DMS114 treated with DMSO at 0.1 percent for 48 hours (cell line): ENCODE measurements at regions not wholly inside any gene's neighbourhood (a gene's known extent, or its start where the extent isn't known, plus 50 kb on each side); places are given as distances from the start of the nearest gene placed in this dataset.
A peak's percentile ranks its signal among the peaks of the same experiment; 100 is the strongest.
"Not testable (repeated sequence)": the region's sequence is repeated elsewhere in the genome, so short reads cannot be mapped to it uniquely, and the experiment has no call there.

Experiments
- DNase-seq: peaks from one replicate; lab custom pipeline; 2025; ENCODE audit not compliant: unreplicated experiment; lab: John Stamatoyannopoulos, UW

DNA sequence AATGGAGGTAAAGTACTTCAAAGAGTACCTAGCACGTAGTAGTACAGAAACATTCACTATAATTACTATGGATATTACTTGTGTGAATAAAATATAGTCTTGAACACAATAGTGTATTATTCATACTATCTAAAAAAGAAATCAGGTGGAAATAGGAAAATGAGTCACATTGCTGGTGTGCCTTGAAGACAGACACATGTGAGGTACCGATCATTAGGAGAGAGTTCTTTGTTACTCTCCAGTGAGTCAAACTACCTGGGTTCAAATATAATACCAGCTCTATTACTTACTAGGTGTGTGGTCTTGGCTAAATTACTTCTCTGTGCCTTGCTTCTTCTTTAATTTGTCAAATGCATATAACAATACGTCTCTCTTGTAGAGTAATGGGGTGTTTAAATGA lies 50.8 kb upstream of the BEND6 start:
- no peak for DNase-seq

DNA sequence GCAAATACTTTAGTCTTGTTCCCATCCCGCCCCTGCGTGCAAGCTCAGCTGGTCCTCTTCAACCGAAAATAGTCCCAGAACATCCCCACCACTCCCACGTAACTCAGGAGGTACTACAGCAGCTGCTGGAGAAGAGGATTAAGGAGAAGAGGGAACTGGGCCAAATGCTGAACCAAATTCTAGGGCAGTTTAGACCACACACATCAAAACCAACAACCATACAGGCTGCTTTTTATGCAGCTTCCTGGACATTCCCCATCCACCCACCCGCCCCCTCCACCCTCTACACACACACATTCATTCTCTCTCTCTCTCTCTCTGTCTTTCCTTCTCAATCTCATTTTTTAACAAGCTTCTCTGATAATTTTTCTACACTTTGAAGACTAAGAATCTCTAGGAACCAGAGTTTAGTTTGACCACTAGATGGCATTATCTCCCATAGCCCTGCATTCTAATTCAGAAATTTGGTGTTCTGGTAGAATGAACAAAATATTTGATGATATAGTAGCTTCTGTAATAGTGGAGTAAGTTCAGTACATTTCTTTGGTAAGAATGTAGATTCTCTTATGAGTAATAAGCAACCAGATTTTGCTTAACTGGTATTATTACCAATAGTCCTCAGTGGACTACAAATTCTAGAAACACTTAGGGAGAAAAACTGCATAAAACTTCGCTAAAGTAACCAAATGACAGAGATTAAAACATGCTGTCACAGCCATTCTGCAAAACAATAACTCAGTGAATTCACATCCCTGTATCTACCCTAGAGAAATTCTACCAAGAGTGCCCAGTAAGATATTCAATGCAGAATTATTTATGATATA lies 52.1 kb upstream of the BEND6 start:
- peak; percentile 71 for DNase-seq

DNA sequence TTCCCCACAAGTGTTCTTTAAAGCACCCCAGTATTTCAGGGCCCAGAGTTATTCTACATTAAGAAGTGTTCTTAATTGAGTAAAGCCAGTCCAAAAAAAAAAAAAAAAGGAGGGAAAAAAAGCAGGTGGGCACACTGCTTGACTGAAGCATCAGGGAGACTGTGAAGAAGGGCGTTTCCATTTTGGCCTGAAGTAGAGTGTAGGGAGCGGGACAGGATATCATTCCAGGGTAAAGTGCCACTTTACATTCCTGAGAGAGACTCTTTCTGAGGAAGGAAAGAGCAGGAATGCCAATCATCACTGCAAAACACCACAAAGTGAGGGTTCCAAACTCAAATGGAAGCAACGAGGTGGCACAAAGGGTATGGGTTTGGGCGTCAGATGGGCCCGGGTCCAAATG lies 54.1 kb upstream of the BEND6 start:
- DNase-seq = no peak

DNA sequence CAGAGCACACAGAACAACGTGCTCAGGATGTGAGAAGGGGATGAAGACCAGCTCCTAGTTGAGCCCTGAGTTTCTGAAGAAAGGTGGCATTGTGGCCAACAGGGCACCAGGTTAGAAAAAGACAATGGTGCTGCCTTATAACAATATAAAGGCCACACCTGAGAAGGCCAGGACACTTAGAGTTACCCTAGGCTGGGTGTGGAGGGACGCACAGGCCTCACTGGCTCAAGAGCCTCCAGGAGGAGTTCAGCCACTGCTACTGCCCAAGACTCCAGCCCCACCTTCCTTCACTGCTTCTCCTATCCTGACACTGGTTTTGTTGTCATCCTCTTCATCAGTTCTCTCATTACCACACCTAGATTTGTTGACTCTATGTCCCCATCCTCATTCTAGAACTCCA lies 55.2 kb upstream of the BEND6 start:
- no peak for DNase-seq

DNA sequence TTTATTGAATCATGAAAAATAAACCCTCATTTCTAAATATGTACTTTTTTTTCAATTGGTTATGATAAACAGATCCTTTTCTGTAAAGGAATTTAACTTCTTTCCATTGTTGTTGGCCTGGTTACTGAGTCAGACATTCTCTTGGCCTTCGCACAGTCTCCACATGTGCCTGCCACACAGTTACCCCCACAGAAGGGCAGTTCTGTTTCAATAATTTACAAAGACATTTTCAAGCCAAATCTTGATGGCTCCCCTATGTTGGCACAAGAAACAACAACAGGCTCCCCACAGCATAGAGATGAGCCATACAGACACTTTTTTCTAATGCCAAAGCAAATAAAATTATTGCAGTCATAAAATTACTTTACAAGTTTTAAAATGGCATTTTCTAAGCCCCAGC lies 55.6 kb upstream of the BEND6 start:
- no peak for DNase-seq

DNA sequence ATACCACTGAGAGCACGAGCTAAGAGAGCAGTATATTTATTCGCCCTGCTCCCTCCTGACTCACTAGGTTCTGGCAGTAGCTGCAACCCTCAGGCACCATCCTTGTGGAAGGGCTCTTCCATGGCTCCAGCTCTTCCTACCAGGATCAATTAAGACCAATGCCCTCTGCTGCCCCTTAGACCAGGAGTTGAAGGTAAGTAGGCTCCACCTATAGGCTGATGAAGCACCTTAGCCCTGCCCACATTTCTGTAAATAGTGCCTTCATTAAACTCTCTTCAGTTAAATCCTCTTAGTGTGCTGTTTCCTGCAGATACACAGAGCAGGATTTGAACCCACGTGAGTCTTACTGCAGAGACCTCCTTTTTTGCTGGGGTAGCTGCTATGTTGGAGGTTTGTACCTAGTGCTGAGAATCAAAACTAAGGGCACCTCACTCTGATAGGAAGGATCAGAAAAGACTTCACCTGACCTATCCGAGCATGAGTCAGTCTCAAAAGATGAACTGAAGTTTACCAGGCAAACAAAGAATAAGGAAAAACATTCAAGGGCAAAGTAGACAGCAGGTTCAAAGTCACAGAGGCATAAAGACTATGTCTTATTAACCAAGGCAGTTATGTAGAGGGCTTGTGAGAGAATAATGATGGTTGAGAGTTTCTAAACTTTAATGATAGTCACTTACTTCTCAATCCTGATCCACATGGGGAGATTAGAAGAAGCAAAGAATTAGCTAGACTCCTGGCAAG lies 56.9 kb upstream of the BEND6 start:
- DNase-seq = no peak

DNA sequence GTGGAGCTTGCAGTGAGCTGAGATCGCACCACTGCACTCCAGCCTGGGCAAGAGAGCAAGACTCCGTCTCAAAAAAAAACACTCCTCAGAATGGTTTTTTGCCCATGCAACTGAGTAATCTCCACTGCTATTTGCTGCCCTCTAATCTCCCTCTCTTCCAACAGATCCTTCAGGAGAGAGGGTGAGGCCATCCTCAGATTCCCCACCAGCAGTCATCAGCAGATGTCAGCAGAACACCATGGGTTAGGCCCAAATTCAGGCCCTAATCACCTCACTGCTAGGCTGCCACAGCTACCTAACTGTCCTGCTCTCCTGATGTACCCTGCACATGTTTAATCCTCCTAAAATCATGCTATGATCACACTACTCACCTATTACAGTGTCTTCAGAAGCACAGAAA lies 63.2 kb upstream of the BEND6 start:
- DNase-seq = peak; percentile 4

DNA sequence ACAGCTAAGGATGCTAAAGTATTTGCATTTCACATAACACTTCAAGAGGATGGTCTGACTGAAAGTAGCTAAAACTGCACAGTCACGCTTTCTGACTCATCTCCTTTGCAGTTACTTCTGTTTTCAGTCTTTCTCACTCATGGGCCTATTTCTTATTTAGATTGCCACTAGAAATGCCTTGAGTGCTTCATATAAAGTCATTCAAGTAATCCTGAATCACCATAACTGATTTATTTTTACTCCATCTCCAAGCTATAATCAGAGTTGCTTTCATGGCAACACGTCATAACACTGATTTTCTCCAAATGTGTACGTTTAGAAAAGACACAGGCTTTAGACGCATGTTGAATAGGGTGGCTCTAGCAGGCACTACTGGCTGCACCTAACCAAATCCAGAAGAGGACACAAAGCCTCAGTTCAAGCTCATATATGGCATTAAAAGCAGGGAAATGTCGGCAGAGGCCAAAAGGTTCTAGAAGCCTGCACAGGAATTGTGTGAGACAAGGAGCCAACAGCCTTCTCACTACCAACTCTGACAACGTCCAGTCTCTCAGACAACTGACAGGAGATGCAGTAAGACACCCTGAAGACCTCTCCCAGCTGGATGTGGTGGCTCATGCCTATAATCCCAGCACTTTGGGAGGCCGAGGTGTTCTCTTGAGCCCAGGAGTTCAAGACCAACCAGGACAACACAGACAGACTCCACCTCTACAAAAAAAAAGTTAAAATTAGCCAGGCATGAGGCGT lies 64.1 kb upstream of the BEND6 start:
- DNase-seq = no peak

DNA sequence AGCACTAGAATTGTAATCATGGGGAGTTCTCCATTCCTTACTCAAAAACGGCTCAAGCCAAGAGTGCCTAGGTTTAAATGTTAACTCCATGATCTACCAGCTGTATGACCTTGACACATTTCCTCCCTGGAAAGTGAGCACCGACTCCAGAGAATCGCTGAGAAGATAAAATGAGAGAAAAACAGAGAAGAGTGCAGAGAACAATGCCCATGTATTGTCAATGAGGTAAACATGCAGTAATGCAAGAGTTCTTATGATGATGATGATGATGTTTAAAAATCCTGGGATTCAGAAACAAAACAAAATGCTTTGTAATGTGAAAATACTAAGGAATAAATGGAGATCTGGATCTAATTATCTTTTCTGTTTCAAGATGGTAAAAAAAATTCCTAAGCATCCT lies 64.8 kb upstream of the BEND6 start:
- DNase-seq = no peak

DNA sequence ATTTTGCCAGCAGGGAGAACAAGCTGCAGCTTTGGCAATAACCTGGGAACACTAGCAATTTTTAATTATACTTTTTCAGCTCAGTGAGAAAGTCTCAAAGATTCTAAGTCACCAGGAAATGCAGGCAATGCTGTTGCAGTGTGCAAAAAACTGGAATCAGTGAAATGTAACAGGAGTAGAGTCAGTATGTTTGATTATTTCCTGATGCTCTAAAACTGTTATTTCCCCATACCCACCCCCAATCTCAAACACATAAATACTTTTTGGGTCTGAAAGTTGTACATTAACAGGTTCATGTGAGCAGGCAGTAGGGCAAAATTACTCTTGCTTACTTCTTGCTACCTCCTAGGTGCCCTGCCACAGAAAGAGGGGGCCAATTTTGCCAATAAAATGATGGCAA lies 65.4 kb upstream of the BEND6 start:
- DNase-seq = no peak

DNA sequence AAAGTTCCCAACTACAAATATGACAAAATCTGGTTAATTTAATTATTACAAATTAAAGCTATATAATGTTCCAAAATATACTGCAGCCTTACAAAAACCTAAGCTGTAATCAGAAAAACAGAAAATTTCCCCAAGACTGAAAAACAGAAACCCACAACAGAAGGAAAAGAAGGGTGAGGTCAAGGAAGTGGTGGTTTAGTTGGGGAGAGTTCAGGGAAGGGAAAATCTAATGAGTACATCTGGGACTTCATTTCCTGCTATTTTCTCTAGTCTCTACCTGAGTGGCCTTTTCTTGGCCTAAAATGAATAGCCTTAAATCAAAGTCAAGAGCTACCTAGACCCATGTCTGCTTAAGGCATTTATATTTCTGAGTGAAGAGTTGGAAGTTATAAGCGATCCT lies 66.2 kb upstream of the BEND6 start:
- DNase-seq = no peak

DNA sequence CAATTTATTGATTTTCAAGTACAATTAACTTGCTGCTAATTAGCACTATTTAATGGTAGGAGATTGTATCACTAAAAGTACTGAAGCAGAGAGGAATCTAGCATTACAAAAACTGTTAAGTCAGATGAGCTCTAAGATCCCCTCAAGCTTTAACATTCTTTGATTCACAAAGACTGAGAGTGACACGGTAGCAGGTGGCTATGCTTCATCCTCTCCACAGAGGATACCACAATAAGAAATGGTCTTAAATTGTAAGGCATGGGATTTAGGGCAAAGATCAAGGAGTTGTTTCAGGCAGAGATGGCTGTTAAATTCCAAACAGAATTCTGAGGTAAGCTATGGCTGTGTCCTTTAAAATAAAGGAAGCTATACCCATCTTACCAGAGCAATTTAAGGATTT lies 67.8 kb upstream of the BEND6 start:
- no peak for DNase-seq

DNA sequence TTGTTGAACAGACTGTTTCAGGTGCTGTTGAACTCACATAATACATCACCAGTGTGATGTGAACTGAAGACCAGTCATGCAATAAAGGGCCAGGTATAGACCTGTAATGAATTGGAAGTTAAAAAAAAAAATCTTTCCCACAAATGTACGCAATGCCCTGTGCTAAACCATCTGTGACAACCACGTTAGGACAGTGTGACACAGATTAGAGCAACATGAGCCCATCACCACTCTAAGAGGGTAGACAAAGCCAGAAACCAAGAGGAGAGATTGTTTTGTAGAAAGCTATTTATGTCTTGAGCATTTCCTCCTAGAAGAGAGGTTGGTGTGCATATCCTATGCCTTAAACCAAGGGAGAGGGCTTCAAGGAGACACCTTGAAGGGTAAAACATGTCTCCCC lies 77.0 kb upstream of the BEND6 start:
- DNase-seq = no peak

DNA sequence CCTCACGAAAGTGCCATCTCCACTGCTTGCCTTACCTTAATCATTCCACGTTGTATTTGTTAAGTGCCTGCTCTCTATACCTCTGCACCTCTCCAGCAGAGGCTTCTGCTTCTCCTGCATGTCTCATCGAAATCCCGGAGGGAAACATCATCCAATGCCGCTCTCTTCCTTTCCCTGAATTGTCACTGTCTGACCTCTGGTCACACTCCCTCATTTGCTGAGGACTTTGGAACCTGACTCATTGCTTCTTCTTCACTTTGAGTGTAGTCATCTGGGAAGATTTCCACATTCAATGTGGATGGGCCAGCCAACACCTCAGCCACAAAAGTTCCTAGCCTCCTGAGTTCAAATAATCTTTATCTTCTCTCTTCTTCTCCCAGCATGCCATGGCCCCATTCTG lies 78.9 kb upstream of the BEND6 start:
- DNase-seq = no peak

DNA sequence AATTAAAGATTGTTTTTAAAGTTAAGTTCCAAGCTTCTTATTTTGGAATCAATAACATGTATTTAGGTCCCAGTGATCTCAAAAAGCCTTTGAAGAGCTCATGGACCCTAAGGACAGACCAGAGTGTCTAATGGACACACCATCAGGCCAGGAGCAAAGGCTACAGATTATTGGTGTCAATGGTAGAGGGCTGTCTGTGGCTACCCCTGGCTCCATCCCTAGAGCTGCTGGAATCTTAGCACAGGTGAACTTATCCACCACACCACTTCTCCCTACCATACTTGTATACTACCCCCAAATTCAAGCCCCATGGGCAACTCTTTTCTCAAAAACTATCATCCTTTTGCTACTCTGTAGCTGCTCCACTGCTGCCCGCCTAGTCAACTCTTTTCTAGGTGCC lies 79.4 kb upstream of the BEND6 start:
- DNase-seq = no peak

DNA sequence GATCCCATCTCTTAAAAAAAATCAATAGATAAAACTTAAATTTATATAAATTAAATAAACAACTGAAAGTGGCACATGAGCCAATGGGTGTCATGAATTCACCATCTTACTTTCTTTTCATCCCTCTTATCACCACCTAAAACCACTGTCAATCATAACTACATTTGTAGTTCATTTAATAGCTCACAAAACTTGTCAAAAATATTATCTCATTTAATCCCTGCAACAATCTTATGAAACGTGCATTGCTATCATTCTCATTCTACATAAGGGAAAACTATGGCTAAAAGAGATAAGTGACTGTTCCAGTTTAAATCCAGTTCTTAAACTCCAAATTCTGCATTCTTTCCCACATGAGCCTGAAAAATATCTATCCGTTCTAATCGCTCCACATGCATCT lies 80.6 kb upstream of the BEND6 start:
- DNase-seq = no peak

DNA sequence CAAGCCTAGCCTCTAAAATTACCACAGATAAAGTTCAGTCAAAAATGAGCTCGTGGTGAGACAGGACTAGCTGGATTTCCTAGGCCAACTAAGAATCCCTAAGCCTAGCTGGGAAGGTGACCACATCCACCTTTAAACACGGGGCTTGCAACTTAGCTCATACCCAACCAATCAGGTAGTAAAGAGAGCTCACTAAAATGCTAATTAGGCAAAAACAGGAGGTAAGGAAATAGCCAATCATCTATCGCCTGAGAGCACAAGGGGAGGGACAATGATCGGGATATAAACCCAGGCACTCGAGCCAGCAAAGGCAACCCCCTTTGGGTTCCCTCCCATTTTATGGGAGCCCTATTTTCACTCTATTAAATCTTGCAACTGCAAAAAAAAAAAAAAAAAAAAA lies 84.9 kb upstream of the BEND6 start:
- not testable (repeated sequence) for DNase-seq

DNA sequence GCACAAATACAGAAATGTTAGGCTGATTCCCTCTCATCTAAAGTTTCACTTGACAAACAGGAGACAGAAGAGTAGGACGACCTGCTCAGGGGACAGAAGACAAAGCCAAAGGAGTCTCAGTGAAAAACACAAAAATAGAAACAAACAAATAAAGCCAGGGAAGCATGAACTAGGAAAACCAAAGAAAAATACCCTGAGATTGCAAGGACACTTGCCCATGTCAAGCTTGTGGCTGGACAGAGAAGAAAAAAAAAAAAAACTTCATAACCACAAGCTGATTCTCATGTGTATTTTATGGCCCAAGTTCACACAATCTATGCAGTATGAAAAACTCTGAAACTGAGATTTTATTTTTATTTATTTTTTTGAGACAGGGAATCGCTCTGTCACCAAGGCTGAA lies 85.6 kb upstream of the BEND6 start:
- DNase-seq = no peak

DNA sequence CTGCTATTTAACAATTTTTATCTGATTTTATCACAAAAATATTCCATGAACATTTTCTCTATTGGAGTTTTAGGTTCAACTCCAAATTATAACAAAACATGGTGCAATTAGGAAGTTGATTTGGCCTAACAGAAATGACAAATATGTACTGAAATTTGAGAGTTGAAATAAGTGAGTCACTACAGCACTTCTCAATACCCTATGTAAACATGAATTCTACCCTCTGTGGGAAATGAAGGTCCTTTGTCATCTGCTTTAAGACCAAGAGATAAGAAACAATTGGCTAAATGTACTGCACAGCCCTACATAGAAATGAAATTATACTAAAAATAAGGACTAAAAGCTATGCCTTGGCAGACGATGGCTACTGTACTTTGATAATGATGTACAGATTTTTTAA lies 86.2 kb upstream of the BEND6 start:
- no peak for DNase-seq

DNA sequence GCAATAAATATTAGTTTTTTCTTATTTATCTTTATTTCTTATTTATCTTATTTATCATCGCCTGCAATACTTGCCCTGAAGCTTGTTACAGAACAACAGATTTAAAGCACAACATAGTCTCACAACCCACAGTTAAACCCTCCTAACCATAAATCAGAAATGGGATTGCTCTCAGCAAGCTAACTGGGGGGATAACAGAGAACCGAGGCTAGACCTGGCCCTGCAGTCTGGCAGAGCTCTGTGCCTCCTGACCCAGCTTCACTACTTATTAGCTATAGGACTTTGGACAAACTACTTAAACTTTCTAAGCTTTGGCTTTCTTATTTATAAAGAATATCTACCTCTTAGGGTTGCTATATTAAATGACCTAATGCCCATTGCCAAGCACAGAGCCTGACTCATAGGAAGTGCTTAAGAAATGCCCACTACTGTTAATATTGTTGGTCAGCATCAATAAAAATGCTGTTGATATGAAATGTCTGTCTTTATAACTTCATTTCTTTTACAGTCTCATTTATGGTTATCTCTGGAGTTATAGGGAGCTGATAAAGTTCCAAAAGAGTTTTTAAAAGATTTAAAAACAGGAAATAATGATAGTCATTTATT lies 87.9 kb upstream of the BEND6 start:
- no peak for DNase-seq

DNA sequence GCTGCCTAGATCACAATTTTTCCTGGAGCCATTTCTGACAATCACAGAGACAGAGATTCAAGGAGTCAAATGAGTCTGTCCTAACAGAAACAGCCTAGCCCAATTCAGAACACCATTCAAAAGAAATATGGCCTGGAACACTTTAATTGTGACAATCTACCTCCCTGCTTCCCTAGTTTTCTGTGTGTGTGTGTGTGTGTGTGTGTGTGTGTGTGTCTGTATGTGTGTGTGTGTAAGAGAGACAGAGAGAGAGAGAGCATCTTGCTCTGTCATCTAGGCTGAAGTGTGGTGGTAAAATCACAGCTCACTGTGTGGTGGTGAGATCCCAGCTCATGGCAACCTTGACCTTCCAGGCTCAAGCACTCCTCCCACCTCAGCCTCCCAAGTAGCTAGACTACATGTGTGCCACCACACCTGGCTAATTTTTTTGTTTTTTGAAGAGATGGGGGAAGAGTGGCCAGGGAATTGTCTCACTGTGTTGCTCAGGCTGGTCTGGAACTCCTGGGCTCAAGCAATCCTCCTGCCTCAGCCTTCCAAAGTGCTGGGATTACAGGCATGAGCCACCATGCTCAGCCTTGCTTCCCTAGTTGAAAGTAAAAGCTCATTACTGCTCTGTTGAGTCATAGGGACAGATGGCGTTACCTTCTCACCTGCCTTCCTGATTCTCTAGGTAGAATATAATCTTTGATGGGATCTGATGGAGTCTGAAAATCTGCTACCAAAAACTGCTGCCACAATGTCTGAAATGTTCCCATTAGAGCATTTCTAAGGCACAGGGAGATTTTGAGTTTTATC lies 89.6 kb upstream of the BEND6 start:
- DNase-seq = no peak
